Testis (tissue), 2 donors: ENCODE measurements at regions not wholly inside any gene's neighbourhood (a gene's known extent, or its start where the extent isn't known, plus 50 kb on each side); places are given as distances from the start of the nearest gene placed in this dataset.

Experiments
- DNase-seq: peaks from one replicate; pipeline ENCODE4 v3.0.0-alpha.2; 2019
- H3K27ac ChIP-seq, 2 donors: fragments of 200-600 bp; sonication (generic); one replicate each; pipeline ENCODE4 v1.5.1; 2019
- H3K27me3 ChIP-seq: fragments of 200-600 bp; sonication (generic); one replicate; pipeline ENCODE4 v1.5.1; 2019
- H3K36me3 ChIP-seq: fragments of 200-600 bp; sonication (generic); one replicate; pipeline ENCODE4 v1.5.1; 2017; ENCODE audit warnings: low read depth; ENCODE audit errors: missing control alignments
- H3K4me1 ChIP-seq: fragments of 200-600 bp; sonication (generic); one replicate; pipeline ENCODE4 v1.5.1; 2019
- H3K4me3 ChIP-seq, 2 donors: fragments of 200-600 bp; sonication (generic); one replicate each; pipeline ENCODE4 v1.5.1; 2017 to 2019
- H3K9me3 ChIP-seq: fragments of 200-600 bp; sonication (generic); one replicate; pipeline ENCODE4 v1.5.1; 2017
- CTCF ChIP-seq, 3 experiments: fragments of 450-650 bp in 2 of 3; fragments of 200-600 bp in 1 of 3; sonication (generic) in 1 of 3; IDR thresholded peaks; one replicate each; pipeline ENCODE4 v1.5.1; 2016 to 2019; ENCODE audit warnings: antibody characterized with exemption in 3 of 3, mild to moderate bottlenecking in 2 of 3, moderate library complexity in 1 of 3
- POLR2A ChIP-seq: fragments of 450-650 bp; IDR thresholded peaks from one replicate; pipeline ENCODE4 v1.6.1; 2017; ENCODE audit warnings: antibody characterized with exemption, mild to moderate bottlenecking, moderate library complexity
- WGBS, 2 donors: methylation state at CpG; one replicate each; pipeline ENCODE4 v1.1.5; 2018; 5-methylcytosine and 5-hydroxymethylcytosine counted together
- intact Hi-C: fragments of 100-400 bp; cut with DNase I; formaldehyde crosslinking; loops from one replicate; pipeline ENCODE4 v1.15.1; 2023; ENCODE audit warnings: low total_unique reads

- TF ChIP-seq POLR2A (no peak), CTCF (IDR thresholded peaks at IDR 0.05) (no peak)
- intact Hi-C loops, result no loop called here
- Histone ChIP-seq H3K36me3 (no peaks in the 10 kb centered on the region), H3K27me3 (no peaks in the 10 kb centered on the region), H3K4me1 (peaks cover 8% of the 10 kb centered on the region), H3K4me3 (no peak overlapping the region), H3K27ac (no peak overlapping the region), H3K9me3 (no peaks in the 10 kb centered on the region)
- DNase-seq, result no peak
- WGBS, 2 donors, result 61 to 78% methylated on average over 3 of the region's 3 CpGs
Measured at GRCh38 chr2:37507051-37507410, 162.6 kb downstream of the QPCT start.

- intact Hi-C loops, result no loop called here
- TF ChIP-seq CTCF (IDR thresholded peaks at IDR 0.05) (no peak), POLR2A (no peak)
- H3K27ac ChIP-seq, result no peak overlapping the region
Measured at GRCh38 chr2:37507703-37508102, 163.3 kb downstream of the QPCT start.

DNA sequence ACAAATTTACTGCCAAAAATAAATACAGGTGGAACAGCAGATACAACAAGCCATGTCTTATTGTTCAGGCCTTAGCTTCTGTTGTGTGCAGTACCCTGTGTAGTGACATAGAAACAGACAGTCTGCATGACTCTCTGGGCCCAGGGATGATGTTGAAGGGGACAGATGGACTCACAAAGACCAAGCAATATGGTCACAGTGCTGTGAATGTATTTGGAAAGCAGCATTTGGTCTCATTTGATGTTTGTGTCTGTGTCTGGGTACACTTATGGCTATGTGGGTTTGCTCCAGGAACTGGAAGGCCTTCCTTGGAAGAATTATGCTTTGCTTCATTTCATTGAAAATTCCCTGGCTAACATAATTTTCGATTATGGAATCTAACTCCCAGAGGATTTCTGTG is 158.5 kb downstream of the CDC42EP3 start:
- Histone ChIP-seq H3K36me3 (no peaks in the 10 kb centered on the region), H3K4me3 (no peak overlapping the region), H3K27ac (no peak overlapping the region), H3K4me1 (no peaks in the 10 kb centered on the region), H3K9me3 (no peaks in the 10 kb centered on the region), H3K27me3 (no peaks in the 10 kb centered on the region)
- intact Hi-C loops, result no loop called here
- WGBS, 2 donors, result 87 to 94% methylated on average over 1 of the region's 1 CpG
- no peak for DNase-seq
- TF ChIP-seq CTCF (IDR thresholded peaks at IDR 0.05) (no peak), POLR2A (no peak)

More at GRCh38 chr2:37507703-37508102, 163.3 kb downstream of the QPCT start:
- H3K4me3 ChIP-seq, result no peak overlapping the region
- 82 to 85% methylated on average over 6 of the region's 6 CpGs for WGBS, 2 donors
- H3K36me3 ChIP-seq, result no peaks in the 10 kb centered on the region
- no peak for DNase-seq
- H3K27me3 ChIP-seq, result no peaks in the 10 kb centered on the region
- H3K4me1 ChIP-seq, result peaks cover 8% of the 10 kb centered on the region
- H3K9me3 ChIP-seq, result no peaks in the 10 kb centered on the region

DNA sequence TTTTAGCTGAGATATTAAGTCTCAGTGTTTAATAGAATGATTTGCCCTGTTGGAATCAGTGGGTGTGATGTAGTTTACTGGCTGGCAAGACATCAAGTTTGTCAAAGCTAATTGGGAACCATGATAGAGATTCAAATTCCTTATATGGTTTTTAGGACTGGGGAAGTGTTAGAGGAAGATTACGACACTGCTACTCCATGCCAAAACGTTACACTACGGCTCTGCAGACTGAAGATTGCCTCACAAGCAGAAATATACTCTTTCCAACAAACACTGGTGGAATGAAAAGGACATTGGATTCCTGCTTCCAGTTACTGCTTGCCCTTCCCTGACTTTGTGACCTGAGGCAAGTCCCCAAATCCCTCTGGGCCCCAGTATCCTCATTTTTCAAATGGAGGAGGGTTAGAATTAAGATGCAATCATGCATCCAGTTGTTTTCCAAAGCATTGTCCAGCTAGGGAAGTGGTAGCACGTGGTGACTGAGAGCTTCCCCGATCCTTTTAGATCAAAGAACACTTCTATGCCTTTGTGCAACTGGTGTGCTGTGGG is 147.6 kb downstream of the CDC42EP3 start:
- no peak overlapping the region for H3K4me3 ChIP-seq
- H3K27me3 ChIP-seq, result no peaks in the 10 kb centered on the region
- peaks cover 6% of the 10 kb centered on the region for H3K4me1 ChIP-seq
- 40% methylated on average over 5 of the region's 5 CpGs for WGBS, 2 donors
- intact Hi-C loops, result no loop called here
- H3K27ac ChIP-seq, result peak overlapping the region in 1 of 2 donors; percentile 70
- no peak for TF ChIP-seq POLR2A
- TF ChIP-seq CTCF (IDR thresholded peaks at IDR 0.05), result no peak
- no peaks in the 10 kb centered on the region for H3K9me3 ChIP-seq
- DNase-seq, result peak; percentile 71
- H3K36me3 ChIP-seq, result no peaks in the 10 kb centered on the region

- intact Hi-C loops, result no loop called here
- Histone ChIP-seq H3K4me3 (no peak overlapping the region), H3K27ac (no peak overlapping the region), H3K36me3 (no peaks in the 10 kb centered on the region), H3K27me3 (no peaks in the 10 kb centered on the region), H3K9me3 (no peaks in the 10 kb centered on the region), H3K4me1 (peaks cover 6% of the 10 kb centered on the region)
- WGBS, 2 donors, result 65 to 66% methylated on average over 4 of the region's 4 CpGs
- TF ChIP-seq POLR2A (no peak), CTCF (IDR thresholded peaks at IDR 0.05) (no peak)
- no peak for DNase-seq
Measured at GRCh38 chr2:37526323-37526722, 145.1 kb downstream of the CDC42EP3 start.
